Skeletal muscle satellite cell (primary cell): ENCODE measurements at regions not wholly inside any gene's neighbourhood (a gene's known extent, or its start where the extent isn't known, plus 50 kb on each side); places are given as distances from the start of the nearest gene placed in this dataset.

Experiments used
- H3K27me3 ChIP-seq: 2 replicates; pipeline ENCODE4 v1.7.0; 2013; ENCODE audit warnings: low read length; ENCODE audit not compliant: control insufficient read depth, insufficient read depth
- H3K36me3 ChIP-seq: 2 replicates; pipeline ENCODE4 v1.7.0; 2013; ENCODE audit warnings: mild to moderate bottlenecking, control low read depth, low read length; ENCODE audit not compliant: insufficient read depth
- H3K4me1 ChIP-seq: 2 replicates; pipeline ENCODE4 v1.7.0; 2013; ENCODE audit warnings: low read length; ENCODE audit not compliant: control insufficient read depth, insufficient read depth
- H3K4me2 ChIP-seq: 2 replicates; pipeline ENCODE4 v1.7.0; 2013; ENCODE audit warnings: mild to moderate bottlenecking, low read length
- H3K4me3 ChIP-seq: 2 replicates; pipeline ENCODE4 v1.7.0; 2013; ENCODE audit warnings: low read length
- H3K9ac ChIP-seq: 2 replicates; pipeline ENCODE4 v1.7.0; 2013; ENCODE audit warnings: mild to moderate bottlenecking, low read depth, low read length, moderate library complexity
- H3K9me3 ChIP-seq: replicated peaks from 2 replicates; pipeline ENCODE4 v1.7.0; 2013; ENCODE audit warnings: mild to moderate bottlenecking, control low read depth, low read length
- small RNA-seq: library from RNA; depleted of rRNA; stranded (forward); fragments of <200 nt; gene quantifications from one replicate; pipeline ENCODE3, GENCODE V24; 2012

GRCh38 chr4:187929024-187929423, 66.5 kb upstream of the ZFP42 start:
- Histone ChIP-seq H3K4me3 (no peak overlapping the region), H3K27me3 (no peaks in the 10 kb centered on the region), H3K4me1 (no peaks in the 10 kb centered on the region), H3K36me3 (no peaks in the 10 kb centered on the region), H3K9me3 (peaks cover 6% of the 10 kb centered on the region), H3K4me2 (no peak overlapping the region), H3K9ac (no peak overlapping the region)

DNA sequence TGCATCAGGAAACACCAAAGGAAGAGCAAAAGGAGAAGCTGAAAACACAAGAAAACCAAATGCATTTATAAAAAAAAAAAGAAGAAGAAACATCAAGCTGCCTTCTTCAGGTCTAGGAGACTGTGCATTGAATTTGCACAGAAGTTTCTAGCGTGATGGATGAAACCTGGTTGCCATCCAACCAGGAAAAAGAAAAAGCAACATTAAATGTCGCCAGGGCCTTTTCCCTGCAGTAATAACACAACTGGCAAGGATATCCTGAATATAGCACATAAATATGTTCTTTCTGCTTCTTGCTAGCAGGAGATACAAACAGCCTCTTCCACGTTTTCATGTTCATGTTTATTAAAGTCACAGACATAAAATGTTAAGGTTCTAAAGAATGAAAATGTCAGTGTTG, 60.8 kb upstream of the ZFP42 start:
- Histone ChIP-seq H3K4me1 (no peaks in the 10 kb centered on the region), H3K9me3 (no peaks in the 10 kb centered on the region), H3K9ac (no peak overlapping the region), H3K4me2 (no peak overlapping the region), H3K27me3 (no peaks in the 10 kb centered on the region), H3K36me3 (no peaks in the 10 kb centered on the region), H3K4me3 (no peak overlapping the region)

DNA sequence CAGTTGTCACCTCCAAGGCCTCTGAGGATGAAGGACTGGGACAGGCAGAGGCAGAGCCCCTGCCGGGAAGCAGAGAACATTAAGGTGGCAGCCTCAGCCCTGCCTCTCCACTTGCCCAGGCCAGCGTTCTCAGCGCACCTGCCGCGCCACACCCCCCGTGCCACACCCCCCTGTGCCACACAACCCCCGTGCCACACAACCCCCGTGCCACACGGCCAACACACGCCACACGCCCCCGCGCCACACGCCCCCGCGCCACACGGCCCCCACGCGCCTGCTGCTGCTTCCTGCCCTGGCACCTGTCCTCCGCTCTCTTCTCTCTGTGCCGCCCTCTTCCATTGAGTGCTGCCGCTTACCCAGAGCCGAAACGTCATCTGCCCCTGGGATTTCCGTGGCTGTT, 58.0 kb upstream of the ZFP42 start:
- no peaks in the 10 kb centered on the region for H3K27me3 ChIP-seq
- no peak overlapping the region for H3K4me3 ChIP-seq
- no peak overlapping the region for H3K9ac ChIP-seq
- H3K4me2 ChIP-seq = no peak overlapping the region
- no peaks in the 10 kb centered on the region for H3K9me3 ChIP-seq
- no peaks in the 10 kb centered on the region for H3K36me3 ChIP-seq
- H3K4me1 ChIP-seq = no peaks in the 10 kb centered on the region

GRCh38 chr4:187940299-187940698, 55.3 kb upstream of the ZFP42 start:
- Histone ChIP-seq H3K4me3 (no peak overlapping the region), H3K4me2 (no peak overlapping the region), H3K27me3 (no peaks in the 10 kb centered on the region), H3K36me3 (no peaks in the 10 kb centered on the region), H3K9ac (no peak overlapping the region), H3K4me1 (no peaks in the 10 kb centered on the region), H3K9me3 (no peaks in the 10 kb centered on the region)

- Histone ChIP-seq H3K27me3 (no peaks in the 10 kb centered on the region), H3K9ac (no peak overlapping the region), H3K4me3 (no peak overlapping the region), H3K4me2 (no peak overlapping the region), H3K4me1 (no peaks in the 10 kb centered on the region), H3K36me3 (no peaks in the 10 kb centered on the region), H3K9me3 (no peaks in the 10 kb centered on the region)
Observed at GRCh38 chr4:187942968-187943367, 52.6 kb upstream of the ZFP42 start.

GRCh38 chr4:187944179-187944578, 51.4 kb upstream of the ZFP42 start:
- no peaks in the 10 kb centered on the region for H3K4me1 ChIP-seq
- H3K9ac ChIP-seq = no peak overlapping the region
- no peaks in the 10 kb centered on the region for H3K9me3 ChIP-seq
- H3K36me3 ChIP-seq = no peaks in the 10 kb centered on the region
- no peak overlapping the region for H3K4me3 ChIP-seq
- H3K4me2 ChIP-seq = no peak overlapping the region
- H3K27me3 ChIP-seq = no peaks in the 10 kb centered on the region

Small RNAs in the stretch of these regions (small RNA-seq; reads per million reads assigned to genes)
- 3.5 reads per million, percentile 80 among the genes with 10 or more reads in this experiment for gene MRPS36P2
